GM10266 (cell line): ENCODE measurements at regions not wholly inside any gene's neighbourhood (a gene's known extent, or its start where the extent isn't known, plus 50 kb on each side); places are given as distances from the start of the nearest gene placed in this dataset.

ENCODE experiments used
- DNase-seq: peaks from one replicate; pipeline ENCODE4 v3.0.0; 2012; ENCODE audit errors: extremely low spot score
- CTCF ChIP-seq: IDR thresholded peaks from 2 replicates; pipeline ENCODE4 v1.5.1; 2012; ENCODE audit warnings: mild to moderate bottlenecking, low read depth; ENCODE audit not compliant: control insufficient read depth, insufficient read depth; ENCODE audit errors: missing control alignments

- DNase-seq, result no peak
Observed at GRCh38 chr12:74482115-74482514, 55.5 kb upstream of the ATXN7L3B start.

GRCh38 chr12:74483057-74483456 lies 54.6 kb upstream of the ATXN7L3B start:
- no peak for TF ChIP-seq CTCF
- DNase-seq, result no peak

More at GRCh38 chr12:74482115-74482514, 55.5 kb upstream of the ATXN7L3B start:
- TF ChIP-seq CTCF, result no peak
